ENCODE measurements at regions not wholly inside any gene's neighbourhood (a gene's known extent, or its start where the extent isn't known, plus 50 kb on each side); places are given as distances from the start of the nearest gene placed in this dataset.

- Histone ChIP-seq H3K4me1 (ENCODE audit: insufficient read depth, low read length) (peaks cover 59% of the 10 kb centered on the region), H3K79me2 (ENCODE audit: insufficient read depth, low read length) (no peaks in the 10 kb centered on the region), H3K27me3 (ENCODE audit: insufficient read depth, low read length) (no peaks in the 10 kb centered on the region), H3K4me2 (ENCODE audit: insufficient read depth, low read length) (no peak overlapping the region), H2AFZ (ENCODE audit: low read length) (peak overlapping the region; percentile 29), H3K9me3 (ENCODE audit: low read depth, low read length) (no peaks in the 10 kb centered on the region), H3K27ac (ENCODE audit: low read depth, low read length) (no peak overlapping the region), H3K4me3 (ENCODE audit: insufficient read depth, low read length) (no peak overlapping the region), H4K20me1 (ENCODE audit: insufficient read depth, low read length) (no peaks in the 10 kb centered on the region), H3K36me3 (ENCODE audit: insufficient read depth, low read length) (no peaks in the 10 kb centered on the region)
- DNase-seq (ENCODE audit: insufficient read length, low spot score, missing footprints) = no peak
- no peak for TF ChIP-seq CTCF (IDR thresholded peaks at IDR 0.05; ENCODE audit: extremely low read depth, low read depth, low read length)
These were observed 316.3 kb downstream of the DLEU7 start for GRCh38 chr13:50527188-50527587.

GRCh38 chr13:50527612-50528509, 315.6 kb downstream of the DLEU7 start:
- no peaks in the 10 kb centered on the region for H3K79me2 ChIP-seq (ENCODE audit: insufficient read depth, low read length)
- H3K9me3 ChIP-seq (ENCODE audit: low read depth, low read length) = no peaks in the 10 kb centered on the region
- no peaks in the 10 kb centered on the region for H4K20me1 ChIP-seq (ENCODE audit: insufficient read depth, low read length)
- H2AFZ ChIP-seq (ENCODE audit: low read length) = peak overlapping the region; percentile 36
- H3K4me1 ChIP-seq (ENCODE audit: insufficient read depth, low read length) = peaks cover 61% of the 10 kb centered on the region
- no peaks in the 10 kb centered on the region for H3K27me3 ChIP-seq (ENCODE audit: insufficient read depth, low read length)
- no peak for DNase-seq (ENCODE audit: insufficient read length, low spot score, missing footprints)
- no peak for TF ChIP-seq CTCF (IDR thresholded peaks at IDR 0.05; ENCODE audit: extremely low read depth, low read depth, low read length)
- no peak overlapping the region for H3K4me3 ChIP-seq (ENCODE audit: insufficient read depth, low read length)
- H3K27ac ChIP-seq (ENCODE audit: low read depth, low read length) = peak overlapping the region; percentile 95
- H3K36me3 ChIP-seq (ENCODE audit: insufficient read depth, low read length) = no peaks in the 10 kb centered on the region
- H3K4me2 ChIP-seq (ENCODE audit: insufficient read depth, low read length) = no peak overlapping the region

- Histone ChIP-seq H2AFZ (ENCODE audit: low read length) (peak overlapping the region; percentile 90), H3K27ac (ENCODE audit: low read depth, low read length) (peak overlapping the region; percentile 95), H4K20me1 (ENCODE audit: insufficient read depth, low read length) (no peaks in the 10 kb centered on the region), H3K4me1 (ENCODE audit: insufficient read depth, low read length) (peaks cover 48% of the 10 kb centered on the region), H3K36me3 (ENCODE audit: insufficient read depth, low read length) (no peaks in the 10 kb centered on the region), H3K9me3 (ENCODE audit: low read depth, low read length) (no peaks in the 10 kb centered on the region), H3K79me2 (ENCODE audit: insufficient read depth, low read length) (no peaks in the 10 kb centered on the region), H3K4me2 (ENCODE audit: insufficient read depth, low read length) (peak overlapping the region; percentile 79), H3K27me3 (ENCODE audit: insufficient read depth, low read length) (no peaks in the 10 kb centered on the region), H3K4me3 (ENCODE audit: insufficient read depth, low read length) (peak overlapping the region; percentile 57)
- no peak for TF ChIP-seq CTCF (IDR thresholded peaks at IDR 0.05; ENCODE audit: extremely low read depth, low read depth, low read length)
- peak; percentile 93 for DNase-seq (ENCODE audit: insufficient read length, low spot score, missing footprints)
These were observed 314.2 kb downstream of the DLEU7 start for GRCh38 chr13:50529154-50529882.

All from osteoblast (primary cell).